DND-41 (cell line): ENCODE measurements at regions not wholly inside any gene's neighbourhood (a gene's known extent, or its start where the extent isn't known, plus 50 kb on each side); places are given as distances from the start of the nearest gene placed in this dataset.

Experiments
- ATAC-seq: fragments of 200-7000 bp; cut with Tn5 transposase; 3 replicates; pipeline ENCODE4 v1.9.1; 2021; ENCODE audit warnings: low read depth; ENCODE audit not compliant: insufficient read depth
- DNase-seq: peaks from one replicate; pipeline ENCODE4 v3.0.0-alpha.2; 2020
- H2AFZ ChIP-seq: 2 replicates; pipeline ENCODE4 v1.6.0; 2012; ENCODE audit warnings: low read depth, low read length
- H3K27ac ChIP-seq: 2 replicates; pipeline ENCODE4 v1.5.1; 2012; ENCODE audit warnings: low read length, inconsistent platforms
- H3K27me3 ChIP-seq: fragments of 200-600 bp; sonication (generic); 2 replicates; pipeline ENCODE4 v1.6.0; 2012; ENCODE audit warnings: low read length, mild to moderate bottlenecking, inconsistent platforms; ENCODE audit not compliant: insufficient read depth, poor library complexity
- H3K36me3 ChIP-seq: 2 replicates; pipeline ENCODE4 v1.5.1; 2012; ENCODE audit warnings: low read length, inconsistent platforms; ENCODE audit not compliant: insufficient read depth
- H3K4me1 ChIP-seq: 2 replicates; pipeline ENCODE4 v1.5.1; 2012; ENCODE audit warnings: mild to moderate bottlenecking, low read length; ENCODE audit not compliant: insufficient read depth
- H3K4me2 ChIP-seq: 2 replicates; pipeline ENCODE4 v1.6.0; 2012; ENCODE audit warnings: mild to moderate bottlenecking, moderate library complexity, low read length, inconsistent platforms; ENCODE audit not compliant: insufficient read depth
- H3K4me3 ChIP-seq, 2 experiments: fragments of 200-600 bp in 1 of 2; shearing (Covaris generic) in 1 of 2; 2 replicates each; pipeline ENCODE4 v1.5.1; 2012 to 2016; ENCODE audit warnings: inconsistent platforms in 2 of 2, low read length in 2 of 2, mild to moderate bottlenecking in 2 of 2, low read depth in 1 of 2, moderate library complexity in 1 of 2
- H3K79me2 ChIP-seq: 2 replicates; pipeline ENCODE4 v1.6.0; 2012; ENCODE audit warnings: low read length, inconsistent platforms; ENCODE audit not compliant: insufficient read depth
- H3K9ac ChIP-seq: 2 replicates; pipeline ENCODE4 v1.6.0; 2012; ENCODE audit warnings: low read depth, mild to moderate bottlenecking, inconsistent platforms, low read length, moderate library complexity
- H3K9me3 ChIP-seq: 2 replicates; pipeline ENCODE4 v1.5.1; 2012; ENCODE audit warnings: low read length, moderate library complexity, mild to moderate bottlenecking, inconsistent platforms; ENCODE audit not compliant: insufficient read depth, severe bottlenecking
- H4K20me1 ChIP-seq: 2 replicates; pipeline ENCODE4 v1.6.0; 2012; ENCODE audit warnings: low read length; ENCODE audit not compliant: insufficient read depth
- CTCF ChIP-seq: IDR thresholded peaks from 2 replicates; pipeline ENCODE4 v1.5.1; 2012; ENCODE audit warnings: borderline replicate concordance, low read length, moderate library complexity, mild to moderate bottlenecking; ENCODE audit not compliant: poor library complexity, severe bottlenecking; ENCODE audit errors: extremely low read depth
- EZH2 ChIP-seq: IDR thresholded peaks from 3 replicates; pipeline ENCODE4 v1.6.1; 2012; ENCODE audit warnings: borderline replicate concordance, low read depth, mild to moderate bottlenecking, moderate library complexity, low read length, inconsistent platforms; ENCODE audit not compliant: severe bottlenecking

- no peaks in the 10 kb centered on the region for H3K36me3 ChIP-seq
- no peak overlapping the region for H3K27ac ChIP-seq
- no peaks in the 10 kb centered on the region for H3K4me1 ChIP-seq
- no peaks in the 10 kb centered on the region for H3K9me3 ChIP-seq
- H4K20me1 ChIP-seq, result no peaks in the 10 kb centered on the region
- H3K27me3 ChIP-seq, result no peaks in the 10 kb centered on the region
- peak; percentile 57 for ATAC-seq
- H2AFZ ChIP-seq, result no peak overlapping the region
- peak; percentile 11 for DNase-seq
- no peaks in the 10 kb centered on the region for H3K79me2 ChIP-seq
- no peak overlapping the region for H3K9ac ChIP-seq
- TF ChIP-seq CTCF (peak; percentile 30), EZH2 (no peak)
- no peak overlapping the region for H3K4me3 ChIP-seq
- no peak overlapping the region for H3K4me2 ChIP-seq
Measured at GRCh38 chr2:129331638-129332037, 647.8 kb upstream of the RAB6C start.

- no peaks in the 10 kb centered on the region for H4K20me1 ChIP-seq
- H3K27ac ChIP-seq, result no peak overlapping the region
- no peak overlapping the region for H3K4me3 ChIP-seq
- no peak overlapping the region for H2AFZ ChIP-seq
- H3K4me2 ChIP-seq, result no peak overlapping the region
- no peak overlapping the region for H3K9ac ChIP-seq
- DNase-seq (no peak), ATAC-seq (no peak)
- no peak for TF ChIP-seq CTCF
- TF ChIP-seq EZH2, result no peak
- H3K9me3 ChIP-seq, result no peaks in the 10 kb centered on the region
- H3K36me3 ChIP-seq, result no peaks in the 10 kb centered on the region
- no peaks in the 10 kb centered on the region for H3K27me3 ChIP-seq
- no peaks in the 10 kb centered on the region for H3K4me1 ChIP-seq
- H3K79me2 ChIP-seq, result no peaks in the 10 kb centered on the region
Measured at GRCh38 chr2:129334128-129334527, 645.3 kb upstream of the RAB6C start.

- Histone ChIP-seq H3K4me3 (no peak overlapping the region), H3K27ac (no peak overlapping the region), H3K9me3 (no peaks in the 10 kb centered on the region), H3K4me1 (no peaks in the 10 kb centered on the region), H3K79me2 (no peaks in the 10 kb centered on the region), H3K27me3 (no peaks in the 10 kb centered on the region), H2AFZ (no peak overlapping the region), H4K20me1 (no peaks in the 10 kb centered on the region), H3K9ac (no peak overlapping the region), H3K36me3 (no peaks in the 10 kb centered on the region), H3K4me2 (no peak overlapping the region)
- DNase-seq, result no peak
- no peak for ATAC-seq
- TF ChIP-seq CTCF, result no peak
- TF ChIP-seq EZH2, result no peak
Measured at GRCh38 chr2:129334696-129335410, 644.6 kb upstream of the RAB6C start.

- Histone ChIP-seq H2AFZ (no peak overlapping the region), H3K4me1 (no peaks in the 10 kb centered on the region), H3K36me3 (no peaks in the 10 kb centered on the region), H3K27me3 (no peaks in the 10 kb centered on the region), H3K79me2 (no peaks in the 10 kb centered on the region), H3K9me3 (peaks cover 2% of the 10 kb centered on the region), H3K4me2 (no peak overlapping the region), H3K27ac (no peak overlapping the region), H3K9ac (no peak overlapping the region), H4K20me1 (no peaks in the 10 kb centered on the region), H3K4me3 (no peak overlapping the region)
- ATAC-seq (no peak), DNase-seq (no peak)
- TF ChIP-seq CTCF (no peak), EZH2 (no peak)
Measured at GRCh38 chr2:129336276-129336675, 643.2 kb upstream of the RAB6C start.
